HEK293 (cell line): ENCODE measurements at regions not wholly inside any gene's neighbourhood (a gene's known extent, or its start where the extent isn't known, plus 50 kb on each side); places are given as distances from the start of the nearest gene placed in this dataset.

Experiments
- CTCF ChIA-PET: fragments of 350-600 bp; formaldehyde crosslinking; extraction: SDS; loops from one replicate; lab custom pipeline; 2021; ENCODE audit warnings: antibody characterized with exemption; lab: Yijun Ruan, JAX
- POLR2A ChIA-PET: fragments of 300-600 bp; formaldehyde crosslinking; extraction: SDS; loops from one replicate; lab custom pipeline; 2020; ENCODE audit warnings: antibody characterized with exemption, inconsistent platforms; lab: Yijun Ruan, JAX
- H3K27ac ChIP-seq: fragments of 200-500 bp; sonication (Bioruptor generic); 2 replicates; pipeline ENCODE4 v1.5.1; 2014; ENCODE audit warnings: low read depth, low read length, control low read depth, inconsistent platforms; ENCODE audit errors: extremely low read depth
- H3K36me3 ChIP-seq, 2 experiments: fragments of 200-500 bp in 1 of 2; sonication (Bioruptor generic) in 1 of 2; 1 replicate in 1 of 2; 2 replicates in 1 of 2; pipeline ENCODE4 v1.5.1; 2014 to 2017; ENCODE audit warnings: inconsistent platforms in 2 of 2, low read length in 2 of 2; ENCODE audit not compliant: control insufficient read depth in 2 of 2, insufficient read depth in 1 of 2
- H3K4me1 ChIP-seq: fragments of 200-500 bp; sonication (Bioruptor generic); 2 replicates; pipeline ENCODE4 v1.5.1; 2014; ENCODE audit warnings: mild to moderate bottlenecking, low read length, inconsistent platforms; ENCODE audit not compliant: control insufficient read depth, insufficient read depth
- H3K4me3 ChIP-seq: 2 replicates; pipeline ENCODE4 v1.5.1; 2011; ENCODE audit warnings: low read depth, mild to moderate bottlenecking, control low read depth, low read length, moderate library complexity
- H3K9me3 ChIP-seq: fragments of 200-500 bp; sonication (Bioruptor generic); 2 replicates; pipeline ENCODE4 v1.5.1; 2014; ENCODE audit warnings: low read depth, low read length, inconsistent platforms; ENCODE audit not compliant: control insufficient read depth, insufficient read depth
- GLIS2 ChIP-seq: fragments of 450-650 bp; formaldehyde crosslinking; IDR thresholded peaks from 2 replicates; pipeline ENCODE4 v1.5.1; 2016; ENCODE audit warnings: missing biosample characterization, missing genetic modification characterization
- KLF10 ChIP-seq: fragments of 450-650 bp; IDR thresholded peaks from 2 replicates; pipeline ENCODE4 v1.5.1; 2018; ENCODE audit warnings: missing biosample characterization, mild to moderate bottlenecking, missing genetic modification characterization
- MEIS1 ChIP-seq: sonication (generic); formaldehyde crosslinking; IDR thresholded peaks from 2 replicates; pipeline ENCODE4 v1.8.1; 2022; ENCODE audit warnings: missing genetic modification reagents, mild to moderate bottlenecking, borderline replicate concordance
- SP2 ChIP-seq: fragments of 450-650 bp; formaldehyde crosslinking; IDR thresholded peaks from 2 replicates; pipeline ENCODE4 v1.5.1; 2016; ENCODE audit warnings: missing biosample characterization, missing genetic modification characterization
- YY1 ChIP-seq: fragments of 450-650 bp; formaldehyde crosslinking; IDR thresholded peaks from 2 replicates; pipeline ENCODE4 v1.5.1; 2018; ENCODE audit warnings: missing biosample characterization, missing genetic modification characterization
- YY2 ChIP-seq: fragments of 450-650 bp; formaldehyde crosslinking; IDR thresholded peaks from 2 replicates; pipeline ENCODE4 v1.5.1; 2016; ENCODE audit warnings: missing biosample characterization, missing genetic modification characterization
- ZBTB20 ChIP-seq: fragments of 450-650 bp; formaldehyde crosslinking; IDR thresholded peaks from 2 replicates; pipeline ENCODE4 v1.5.1; 2016; ENCODE audit warnings: missing biosample characterization, missing genetic modification characterization
- ZBTB44 ChIP-seq: fragments of 450-650 bp; IDR thresholded peaks from 2 replicates; pipeline ENCODE4 v1.5.1; 2018; ENCODE audit warnings: missing biosample characterization, mild to moderate bottlenecking, missing genetic modification characterization
- ZFHX2 ChIP-seq: fragments of 450-650 bp; formaldehyde crosslinking; conservative IDR thresholded peaks from 2 replicates; pipeline ENCODE4 v1.5.1; 2016; ENCODE audit warnings: missing biosample characterization, missing genetic modification characterization
- ZFP3 ChIP-seq: fragments of 450-650 bp; formaldehyde crosslinking; IDR thresholded peaks from 2 replicates; pipeline ENCODE4 v1.5.1; 2016; ENCODE audit warnings: low read depth, missing biosample characterization, missing genetic modification characterization
- ZIC2 ChIP-seq: fragments of 450-650 bp; formaldehyde crosslinking; IDR thresholded peaks from 2 replicates; pipeline ENCODE4 v1.5.1; 2016; ENCODE audit warnings: missing biosample characterization, missing genetic modification characterization
- ZNF10 ChIP-seq: fragments of 450-650 bp; formaldehyde crosslinking; IDR thresholded peaks from 2 replicates; pipeline ENCODE4 v1.5.1; 2017; ENCODE audit warnings: missing biosample characterization, missing genetic modification characterization
- ZNF112 ChIP-seq: fragments of 450-650 bp; formaldehyde crosslinking; IDR thresholded peaks from 2 replicates; pipeline ENCODE4 v1.5.0; 2017; ENCODE audit warnings: missing biosample characterization, missing genetic modification characterization
- ZNF146 ChIP-seq: fragments of 450-650 bp; formaldehyde crosslinking; IDR thresholded peaks from 2 replicates; pipeline ENCODE4 v1.5.1; 2016; ENCODE audit warnings: missing biosample characterization, missing genetic modification characterization
- ZNF302 ChIP-seq: fragments of 450-650 bp; formaldehyde crosslinking; IDR thresholded peaks from 2 replicates; pipeline ENCODE4 v1.5.1; 2016; ENCODE audit warnings: missing biosample characterization, missing genetic modification characterization, low read depth
- ZNF335 ChIP-seq: fragments of 450-650 bp; formaldehyde crosslinking; conservative IDR thresholded peaks from 2 replicates; pipeline ENCODE4 v1.5.1; 2016; ENCODE audit warnings: missing biosample characterization, missing genetic modification characterization
- ZNF548 ChIP-seq: fragments of 450-650 bp; formaldehyde crosslinking; IDR thresholded peaks from 2 replicates; pipeline ENCODE4 v1.5.1; 2016; ENCODE audit warnings: missing biosample characterization, missing genetic modification characterization
- ZNF561 ChIP-seq: fragments of 450-650 bp; IDR thresholded peaks from 2 replicates; pipeline ENCODE4 v1.5.1; 2018; ENCODE audit warnings: missing biosample characterization, missing genetic modification characterization, borderline replicate concordance
- ZNF596 ChIP-seq: fragments of 450-650 bp; IDR thresholded peaks from 2 replicates; pipeline ENCODE4 v1.5.0; 2018; ENCODE audit warnings: missing biosample characterization, mild to moderate bottlenecking, missing genetic modification characterization, moderate library complexity
- ZNF621 ChIP-seq: fragments of 450-650 bp; formaldehyde crosslinking; IDR thresholded peaks from 2 replicates; pipeline ENCODE4 v1.5.1; 2017; ENCODE audit warnings: missing biosample characterization, missing genetic modification characterization
- ZNF639 ChIP-seq: fragments of 450-650 bp; formaldehyde crosslinking; IDR thresholded peaks from 2 replicates; pipeline ENCODE4 v1.5.1; 2016; ENCODE audit warnings: missing biosample characterization, missing genetic modification characterization
- ZNF658 ChIP-seq: fragments of 450-650 bp; formaldehyde crosslinking; IDR thresholded peaks from 2 replicates; pipeline ENCODE4; 2016; ENCODE audit warnings: missing biosample characterization, missing genetic modification characterization
- ZNF664 ChIP-seq: fragments of 450-650 bp; formaldehyde crosslinking; IDR thresholded peaks from 2 replicates; pipeline ENCODE4 v1.5.1; 2016; ENCODE audit warnings: missing biosample characterization, missing genetic modification characterization
- ZNF707 ChIP-seq: fragments of 450-650 bp; formaldehyde crosslinking; IDR thresholded peaks from 2 replicates; pipeline ENCODE4 v1.5.1; 2016; ENCODE audit warnings: missing biosample characterization, missing genetic modification characterization
- ZNF830 ChIP-seq: fragments of 450-650 bp; IDR thresholded peaks from 2 replicates; pipeline ENCODE4 v1.5.0; 2018; ENCODE audit warnings: missing biosample characterization, missing genetic modification characterization, low read depth, mild to moderate bottlenecking, moderate library complexity
- TF ChIP-seq, protein P1 (sequence below): fragments of 450-650 bp; formaldehyde crosslinking; IDR thresholded peaks from 2 replicates; pipeline ENCODE4 v1.5.1; 2016; ENCODE audit warnings: missing biosample characterization, missing genetic modification characterization
- TF ChIP-seq, protein P2 (sequence below): fragments of 450-650 bp; formaldehyde crosslinking; IDR thresholded peaks from 2 replicates; pipeline ENCODE4 v1.5.1; 2016; ENCODE audit warnings: missing biosample characterization, missing genetic modification characterization, borderline replicate concordance

DNA sequence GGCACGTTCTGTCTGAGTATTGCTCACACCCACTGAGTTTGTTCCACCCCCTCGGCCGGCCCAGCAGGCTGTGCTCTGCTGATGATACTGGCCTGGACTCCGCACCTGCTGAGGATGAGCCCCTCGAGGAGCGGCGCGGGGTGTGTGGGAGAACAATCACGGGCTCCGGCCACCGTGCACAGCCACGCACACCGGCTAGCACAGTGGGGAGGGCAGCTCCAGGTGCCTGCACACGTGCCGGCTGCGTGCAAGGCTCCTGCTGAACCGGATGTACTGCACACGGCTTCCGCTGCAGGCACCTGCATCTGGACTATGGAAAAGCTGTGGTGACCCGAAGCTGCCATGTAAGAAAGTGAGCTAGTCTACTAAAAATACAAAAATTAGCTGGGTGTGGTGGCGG is 485.2 kb upstream of the CDH9 start:
- TF ChIP-seq ZFHX2 (tag by site-specific recombination) = peak; percentile 26; the same call in 1 of the 2 replicates
- no peak for TF ChIP-seq ZNF658
- TF ChIP-seq ZNF664 (tag by site-specific recombination) = no peak
- TF ChIP-seq ZNF639 = no peak
- TF ChIP-seq ZNF596 (tag by site-specific recombination) = no peak
- peak; percentile 72 for TF ChIP-seq ZNF335 (tag by site-specific recombination)
- TF ChIP-seq YY1 = no peak
- peak; percentile 85 for TF ChIP-seq ZNF10 (tag by site-specific recombination)
- TF ChIP-seq ZIC2 (tag by site-specific recombination) = peak; percentile 73
- TF ChIP-seq KLF10 = no peak
- TF ChIP-seq ZNF707 (tag by site-specific recombination) = no peak
- TF ChIP-seq SP2 = no peak
- no peak for TF ChIP-seq ZNF830 (tag by site-specific recombination)
- TF ChIP-seq ZBTB44 = no peak
- TF ChIP-seq GLIS2 (tag by site-specific recombination) = no peak
- TF ChIP-seq, all 188 proteins: peak for 4
- no peaks in the 10 kb centered on the region for H3K36me3 ChIP-seq
- ChIA-PET CTCF (no interaction called here), POLR2A (no interaction called here)
- no peaks in the 10 kb centered on the region for H3K4me1 ChIP-seq
- no peaks in the 10 kb centered on the region for H3K9me3 ChIP-seq
- H3K4me3 ChIP-seq = no peak overlapping the region
- H3K27ac ChIP-seq = no peak overlapping the region

DNA sequence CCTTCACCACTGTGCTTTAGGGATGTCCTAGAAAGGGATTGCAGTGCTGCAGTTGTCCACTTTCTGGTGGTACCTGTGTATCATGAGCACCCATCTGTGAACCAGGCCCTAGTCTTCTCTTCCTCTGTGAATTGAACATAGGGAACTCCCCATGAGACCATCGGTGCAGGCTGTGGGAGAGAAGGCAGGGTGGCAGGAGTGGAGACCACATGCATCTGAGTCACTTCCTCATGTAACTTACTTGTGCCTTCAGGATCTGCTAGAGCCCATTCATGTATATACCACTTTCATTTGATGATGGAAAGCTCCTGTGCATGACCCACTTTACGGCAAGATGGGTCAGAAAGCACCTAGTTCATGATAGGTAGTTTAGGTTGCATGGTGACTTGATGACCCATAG is 478.1 kb upstream of the CDH9 start:
- H3K9me3 ChIP-seq = no peaks in the 10 kb centered on the region
- ChIA-PET POLR2A (no interaction called here), CTCF (no interaction called here)
- H3K4me3 ChIP-seq = no peak overlapping the region
- no peak overlapping the region for H3K27ac ChIP-seq
- H3K36me3 ChIP-seq = no peaks in the 10 kb centered on the region
- H3K4me1 ChIP-seq = no peaks in the 10 kb centered on the region
- TF ChIP-seq ZNF548 (tag by site-specific recombination) (no peak), ZFP3 (tag by site-specific recombination) (no peak), ZNF146 (tag by site-specific recombination) (no peak), ZNF302 (tag by site-specific recombination) (no peak), YY2 (tag by site-specific recombination) (no peak), ZNF639 (no peak), MEIS1 (CRISPR knock-in tag) (no peak), ZNF561 (no peak), ZBTB20 (tag by site-specific recombination) (no peak), ZNF621 (tag by site-specific recombination) (no peak), ZNF112 (tag by site-specific recombination) (no peak)
- TF ChIP-seq, protein P1, sequence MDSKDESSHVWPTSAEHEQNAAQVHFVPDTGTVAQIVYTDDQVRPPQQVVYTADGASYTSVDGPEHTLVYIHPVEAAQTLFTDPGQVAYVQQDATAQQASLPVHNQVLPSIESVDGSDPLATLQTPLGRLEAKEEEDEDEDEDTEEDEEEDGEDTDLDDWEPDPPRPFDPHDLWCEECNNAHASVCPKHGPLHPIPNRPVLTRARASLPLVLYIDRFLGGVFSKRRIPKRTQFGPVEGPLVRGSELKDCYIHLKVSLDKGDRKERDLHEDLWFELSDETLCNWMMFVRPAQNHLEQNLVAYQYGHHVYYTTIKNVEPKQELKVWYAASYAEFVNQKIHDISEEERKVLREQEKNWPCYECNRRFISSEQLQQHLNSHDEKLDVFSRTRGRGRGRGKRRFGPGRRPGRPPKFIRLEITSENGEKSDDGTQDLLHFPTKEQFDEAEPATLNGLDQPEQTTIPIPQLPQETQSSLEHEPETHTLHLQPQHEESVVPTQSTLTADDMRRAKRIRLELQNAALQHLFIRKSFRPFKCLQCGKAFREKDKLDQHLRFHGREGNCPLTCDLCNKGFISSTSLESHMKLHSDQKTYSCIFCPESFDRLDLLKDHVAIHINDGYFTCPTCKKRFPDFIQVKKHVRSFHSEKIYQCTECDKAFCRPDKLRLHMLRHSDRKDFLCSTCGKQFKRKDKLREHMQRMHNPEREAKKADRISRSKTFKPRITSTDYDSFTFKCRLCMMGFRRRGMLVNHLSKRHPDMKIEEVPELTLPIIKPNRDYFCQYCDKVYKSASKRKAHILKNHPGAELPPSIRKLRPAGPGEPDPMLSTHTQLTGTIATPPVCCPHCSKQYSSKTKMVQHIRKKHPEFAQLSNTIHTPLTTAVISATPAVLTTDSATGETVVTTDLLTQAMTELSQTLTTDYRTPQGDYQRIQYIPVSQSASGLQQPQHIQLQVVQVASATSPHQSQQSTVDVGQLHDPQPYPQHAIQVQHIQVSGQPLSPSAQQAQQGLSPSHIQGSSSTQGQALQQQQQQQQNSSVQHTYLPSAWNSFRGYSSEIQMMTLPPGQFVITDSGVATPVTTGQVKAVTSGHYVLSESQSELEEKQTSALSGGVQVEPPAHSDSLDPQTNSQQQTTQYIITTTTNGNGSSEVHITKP = no peak
- TF ChIP-seq, protein P2, sequence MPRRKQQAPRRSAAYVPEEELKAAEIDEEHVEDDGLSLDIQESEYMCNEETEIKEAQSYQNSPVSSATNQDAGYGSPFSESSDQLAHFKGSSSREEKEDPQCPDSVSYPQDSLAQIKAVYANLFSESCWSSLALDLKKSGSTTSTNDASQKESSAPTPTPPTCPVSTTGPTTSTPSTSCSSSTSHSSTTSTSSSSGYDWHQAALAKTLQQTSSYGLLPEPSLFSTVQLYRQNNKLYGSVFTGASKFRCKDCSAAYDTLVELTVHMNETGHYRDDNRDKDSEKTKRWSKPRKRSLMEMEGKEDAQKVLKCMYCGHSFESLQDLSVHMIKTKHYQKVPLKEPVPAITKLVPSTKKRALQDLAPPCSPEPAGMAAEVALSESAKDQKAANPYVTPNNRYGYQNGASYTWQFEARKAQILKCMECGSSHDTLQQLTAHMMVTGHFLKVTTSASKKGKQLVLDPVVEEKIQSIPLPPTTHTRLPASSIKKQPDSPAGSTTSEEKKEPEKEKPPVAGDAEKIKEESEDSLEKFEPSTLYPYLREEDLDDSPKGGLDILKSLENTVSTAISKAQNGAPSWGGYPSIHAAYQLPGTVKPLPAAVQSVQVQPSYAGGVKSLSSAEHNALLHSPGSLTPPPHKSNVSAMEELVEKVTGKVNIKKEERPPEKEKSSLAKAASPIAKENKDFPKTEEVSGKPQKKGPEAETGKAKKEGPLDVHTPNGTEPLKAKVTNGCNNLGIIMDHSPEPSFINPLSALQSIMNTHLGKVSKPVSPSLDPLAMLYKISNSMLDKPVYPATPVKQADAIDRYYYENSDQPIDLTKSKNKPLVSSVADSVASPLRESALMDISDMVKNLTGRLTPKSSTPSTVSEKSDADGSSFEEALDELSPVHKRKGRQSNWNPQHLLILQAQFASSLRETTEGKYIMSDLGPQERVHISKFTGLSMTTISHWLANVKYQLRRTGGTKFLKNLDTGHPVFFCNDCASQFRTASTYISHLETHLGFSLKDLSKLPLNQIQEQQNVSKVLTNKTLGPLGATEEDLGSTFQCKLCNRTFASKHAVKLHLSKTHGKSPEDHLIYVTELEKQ (tag by site-specific recombination) = no peak
